H54 (cell line): ENCODE measurements at regions not wholly inside any gene's neighbourhood (a gene's known extent, or its start where the extent isn't known, plus 50 kb on each side); places are given as distances from the start of the nearest gene placed in this dataset.

ENCODE experiments used
- DNase-seq: peaks from one replicate; pipeline ENCODE4 v3.0.0; 2011; ENCODE audit warnings: low spot score, mixed read lengths; ENCODE audit not compliant: insufficient read length
- FAIRE-seq: peaks from 3 replicates; lab custom pipeline; 2011; peaks lifted over from hg19 to GRCh38; lab: Jason Lieb, UNC
- POLR2A ChIP-seq: IDR thresholded peaks from 2 replicates; pipeline ENCODE4 v1.6.1; 2011; ENCODE audit warnings: low read depth, mild to moderate bottlenecking, low read length

GRCh38 chr2:129721846-129722245, 257.6 kb upstream of the RAB6C start:
- FAIRE-seq (no peak), DNase-seq (no peak)
- no peak for TF ChIP-seq POLR2A

DNA sequence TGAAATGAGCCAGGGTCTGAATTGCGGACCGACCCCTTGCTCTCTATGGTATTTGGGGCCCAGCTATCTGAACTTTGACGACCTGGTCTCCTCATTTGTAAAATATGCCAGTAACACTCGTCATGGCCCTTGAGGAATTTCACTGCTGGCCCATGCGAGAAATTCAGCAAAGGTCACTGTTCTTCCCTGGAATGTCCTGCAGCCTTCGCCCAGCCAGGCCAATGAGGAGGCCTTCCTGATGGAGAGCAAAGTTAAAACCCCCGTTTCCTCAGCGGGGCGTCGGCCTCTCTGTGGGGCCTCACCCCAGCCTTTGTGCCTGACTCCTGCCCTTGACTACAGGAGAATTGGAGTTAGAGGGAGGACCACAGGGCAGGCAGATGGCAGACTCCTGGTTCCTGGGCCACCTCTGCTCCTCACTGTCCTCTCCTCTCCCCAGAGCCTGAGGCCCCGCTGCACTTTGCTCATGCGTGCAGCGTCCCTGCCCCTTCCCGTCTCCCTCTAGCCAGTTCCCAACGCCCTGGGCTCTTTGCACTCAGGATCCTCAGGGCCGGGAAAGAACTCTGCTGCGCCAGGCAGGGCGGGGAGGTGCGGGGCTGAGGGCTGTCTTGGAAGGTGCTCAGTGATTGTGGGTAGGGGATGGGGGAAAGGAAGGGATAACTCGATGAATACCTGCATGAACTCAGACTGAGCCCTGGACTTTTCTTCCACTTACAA, 257.0 kb upstream of the RAB6C start:
- DNase-seq (no peak), FAIRE-seq (no peak)
- no peak for TF ChIP-seq POLR2A

GRCh38 chr2:129723277-129724020, 256.0 kb upstream of the RAB6C start:
- FAIRE-seq (no peak), DNase-seq (no peak)

GRCh38 chr2:129724021-129724757, 255.3 kb upstream of the RAB6C start:
- no peak for TF ChIP-seq POLR2A
- no peak for FAIRE-seq
- DNase-seq: no peak

More at GRCh38 chr2:129723277-129724020, 256.0 kb upstream of the RAB6C start:
- TF ChIP-seq POLR2A: no peak

GRCh38 chr2:129726216-129726615, 253.2 kb upstream of the RAB6C start:
- FAIRE-seq: no peak
- TF ChIP-seq POLR2A: no peak
- no peak for DNase-seq

- DNase-seq (no peak), FAIRE-seq (no peak)
- no peak for TF ChIP-seq POLR2A
Measured at GRCh38 chr2:129727286-129727685, 252.2 kb upstream of the RAB6C start.

DNA sequence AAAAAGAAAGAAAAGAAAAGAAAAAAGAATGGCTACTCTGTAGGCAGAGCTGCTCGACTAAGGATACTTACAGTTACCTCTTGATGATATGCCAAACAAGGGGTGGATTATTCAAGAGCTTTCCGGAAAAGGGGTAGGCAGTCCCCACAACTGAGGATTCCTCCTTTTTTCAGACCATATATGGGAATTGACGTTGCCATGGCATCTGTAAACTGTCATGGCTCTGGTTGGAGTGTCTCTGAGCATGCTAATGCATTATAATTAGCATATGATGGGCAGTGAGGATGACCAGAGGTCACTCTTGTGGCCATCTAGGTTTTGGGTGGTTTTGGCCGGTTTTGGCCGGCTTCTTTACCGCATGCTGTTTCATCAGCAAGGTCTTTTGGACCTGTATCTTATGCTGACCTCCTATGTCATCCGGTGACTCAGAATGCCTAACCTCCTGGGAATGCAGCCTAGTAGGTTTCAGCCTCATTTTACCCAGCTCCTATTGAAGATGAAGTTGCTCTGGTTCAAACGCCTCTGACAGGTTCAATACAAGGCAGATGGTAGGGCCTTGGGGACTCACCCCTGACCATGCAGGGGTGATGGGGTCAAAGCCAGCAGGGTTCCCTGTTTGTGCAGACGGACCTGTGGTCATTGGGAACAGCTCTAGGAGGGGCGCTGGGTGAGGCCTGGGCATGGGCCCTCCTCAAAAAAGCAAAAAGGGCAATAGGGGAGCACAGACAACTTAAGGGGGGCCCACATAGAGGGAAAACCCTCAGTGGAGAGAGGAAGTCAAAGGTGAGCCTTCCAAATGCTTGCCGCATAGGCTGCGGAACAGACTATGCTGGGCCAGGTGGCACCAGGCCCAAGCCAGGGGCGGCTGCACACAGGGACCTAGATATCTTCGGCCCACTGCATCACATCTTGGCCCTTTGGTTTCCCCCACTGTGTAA, 251.2 kb upstream of the RAB6C start:
- FAIRE-seq (no peak), DNase-seq (no peak)
- no peak for TF ChIP-seq POLR2A

DNA sequence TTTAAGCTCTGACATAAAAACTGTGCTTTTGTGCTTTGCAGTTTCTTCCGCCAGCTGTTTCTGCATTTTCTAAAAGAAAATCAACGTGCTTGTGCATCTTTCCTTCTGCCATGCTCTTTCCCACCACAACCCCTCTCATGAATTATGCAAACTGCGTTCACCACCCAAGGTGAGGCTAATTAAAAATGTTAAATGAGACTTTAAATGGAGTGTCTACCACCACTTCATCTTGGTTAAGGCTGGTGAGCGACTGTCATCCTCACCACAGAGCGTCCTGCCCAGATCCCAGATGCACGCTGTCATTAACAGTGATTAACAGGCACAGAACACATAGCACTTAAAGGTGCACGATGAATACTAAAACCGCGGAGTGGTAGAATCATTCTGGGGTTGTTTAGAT, 250.5 kb upstream of the RAB6C start:
- DNase-seq: no peak
- TF ChIP-seq POLR2A: no peak
- no peak for FAIRE-seq

DNA sequence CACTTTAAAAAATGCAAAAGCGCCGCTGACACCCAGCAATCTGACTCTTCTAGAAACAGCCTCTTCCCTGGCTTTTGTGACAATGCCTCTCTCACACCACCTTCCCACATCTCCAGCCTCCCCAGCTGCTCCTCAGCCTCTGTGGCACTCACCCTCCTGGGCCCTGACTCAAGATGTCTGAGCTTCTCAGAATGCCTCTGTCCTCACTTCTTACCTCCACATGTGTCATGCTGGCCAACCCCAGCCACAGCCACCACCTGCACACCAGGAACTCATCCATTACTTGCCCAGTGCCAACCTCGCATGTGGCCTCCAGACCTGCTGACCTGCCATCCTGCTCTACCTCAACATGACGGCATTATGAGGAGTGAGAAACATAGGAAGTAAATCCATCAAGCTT, 249.8 kb upstream of the RAB6C start:
- FAIRE-seq (no peak), DNase-seq (no peak)
- no peak for TF ChIP-seq POLR2A

DNA sequence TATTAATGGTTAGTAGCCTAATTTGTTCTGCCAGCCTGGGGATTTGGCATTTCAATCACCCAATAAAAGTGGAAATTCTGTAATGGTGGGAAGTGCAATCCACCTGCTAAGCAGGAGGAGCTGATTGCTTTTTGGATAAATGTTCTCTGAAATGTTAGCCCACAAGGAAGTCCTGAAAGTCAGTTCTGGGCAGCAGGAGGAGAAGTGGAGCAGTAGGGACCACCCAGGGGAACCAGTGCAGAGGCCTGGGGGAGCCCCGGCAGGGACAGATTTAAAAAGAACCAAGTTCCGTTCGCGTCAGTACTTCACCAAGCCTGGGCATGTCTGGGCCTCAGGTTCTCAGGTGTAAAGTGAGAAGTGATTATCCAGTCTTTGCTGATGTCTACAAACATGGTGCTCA, 248.5 kb upstream of the RAB6C start:
- no peak for DNase-seq

GRCh38 chr2:129731907-129732629, 247.4 kb upstream of the RAB6C start:
- TF ChIP-seq POLR2A: no peak
- FAIRE-seq (no peak), DNase-seq (no peak)

More for the DNA sequence above, 248.5 kb upstream of the RAB6C start:
- FAIRE-seq: no peak
- no peak for TF ChIP-seq POLR2A

DNA sequence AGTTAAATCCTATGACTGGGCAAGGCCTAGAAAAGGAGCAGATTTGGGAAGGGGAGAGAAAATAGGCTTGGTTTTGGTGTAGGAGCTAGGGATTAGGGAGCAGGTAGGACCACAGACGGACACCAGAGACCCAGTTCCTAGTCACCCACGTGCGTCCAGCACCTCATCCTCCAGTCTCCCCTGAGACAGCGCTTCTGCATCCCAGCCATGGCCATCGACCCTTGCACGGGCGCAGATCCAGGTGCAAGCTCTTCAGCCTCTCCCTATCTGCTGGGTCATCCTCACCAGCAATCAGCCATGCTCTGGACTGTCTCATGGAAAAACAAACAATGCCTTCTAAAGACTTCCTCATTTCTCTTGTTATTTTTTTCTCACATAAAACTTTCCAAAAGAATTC, 246.8 kb upstream of the RAB6C start:
- FAIRE-seq (no peak), DNase-seq (no peak)
- no peak for TF ChIP-seq POLR2A

GRCh38 chr2:129733041-129733440, 246.4 kb upstream of the RAB6C start:
- DNase-seq (no peak), FAIRE-seq (no peak)
- no peak for TF ChIP-seq POLR2A
